ENCODE measurements at regions not wholly inside any gene's neighbourhood (a gene's known extent, or its start where the extent isn't known, plus 50 kb on each side); places are given as distances from the start of the nearest gene placed in this dataset.

- DNase-seq: no peak
These were observed 330.3 kb downstream of the C11orf87 start for GRCh38 chr11:109752212-109752825.

- DNase-seq: no peak
These were observed 334.5 kb downstream of the C11orf87 start for GRCh38 chr11:109756521-109756920.

- no peak for DNase-seq
These were observed 335.0 kb downstream of the C11orf87 start for GRCh38 chr11:109756951-109757350.

GRCh38 chr11:109762546-109762945 is 330.6 kb upstream of the ZC3H12C start:
- no peak for DNase-seq

GRCh38 chr11:109765709-109766311 is 327.4 kb upstream of the ZC3H12C start:
- DNase-seq: no peak

- no peak for DNase-seq
These were observed 323.3 kb upstream of the ZC3H12C start for GRCh38 chr11:109769858-109770257.

GRCh38 chr11:109770323-109770722 is 322.9 kb upstream of the ZC3H12C start:
- DNase-seq: no peak

- DNase-seq: no peak
These were observed 320.3 kb upstream of the ZC3H12C start for GRCh38 chr11:109772892-109773291.

GRCh38 chr11:109775686-109776085 is 317.5 kb upstream of the ZC3H12C start:
- DNase-seq: no peak

GRCh38 chr11:109783014-109783413 is 310.2 kb upstream of the ZC3H12C start:
- DNase-seq: no peak

- no peak for DNase-seq
These were observed 309.4 kb upstream of the ZC3H12C start for GRCh38 chr11:109783840-109784239.

GRCh38 chr11:109784536-109784935 is 308.7 kb upstream of the ZC3H12C start:
- no peak for DNase-seq

GRCh38 chr11:109785198-109785597 is 308.0 kb upstream of the ZC3H12C start:
- DNase-seq: no peak

- no peak for DNase-seq
These were observed 307.5 kb upstream of the ZC3H12C start for GRCh38 chr11:109785714-109786113.

GRCh38 chr11:109788948-109789490 is 304.2 kb upstream of the ZC3H12C start:
- no peak for DNase-seq

- no peak for DNase-seq
These were observed 303.3 kb upstream of the ZC3H12C start for GRCh38 chr11:109789901-109790300.

GRCh38 chr11:109791337-109791736 is 301.9 kb upstream of the ZC3H12C start:
- no peak for DNase-seq

- DNase-seq: no peak
These were observed 298.7 kb upstream of the ZC3H12C start for GRCh38 chr11:109794501-109794900.

- no peak for DNase-seq
These were observed 298.0 kb upstream of the ZC3H12C start for GRCh38 chr11:109795234-109795633.

- no peak for DNase-seq
These were observed 296.9 kb upstream of the ZC3H12C start for GRCh38 chr11:109796253-109796652.

- no peak for DNase-seq
These were observed 294.7 kb upstream of the ZC3H12C start for GRCh38 chr11:109798521-109798920.

GRCh38 chr11:109799604-109800003 is 293.6 kb upstream of the ZC3H12C start:
- no peak for DNase-seq

GRCh38 chr11:109804911-109805310 is 288.3 kb upstream of the ZC3H12C start:
- DNase-seq: no peak

- DNase-seq: no peak
These were observed 287.0 kb upstream of the ZC3H12C start for GRCh38 chr11:109806205-109806604.

GRCh38 chr11:109808569-109808968 is 284.6 kb upstream of the ZC3H12C start:
- DNase-seq: no peak
